H9 (cell line): ENCODE measurements at regions not wholly inside any gene's neighbourhood (a gene's known extent, or its start where the extent isn't known, plus 50 kb on each side); places are given as distances from the start of the nearest gene placed in this dataset.

Source experiments
- DNase-seq: peaks from one replicate; pipeline ENCODE4 v3.0.0-alpha.2; 2017
- H2AFZ ChIP-seq: one replicate; pipeline ENCODE4 v1.6.1; 2013; ENCODE audit warnings: mild to moderate bottlenecking, low read length, control low read depth, moderate library complexity
- H2AK5ac ChIP-seq: 2 replicates; pipeline ENCODE4 v1.6.1; 2013; ENCODE audit warnings: low read length, control low read depth, mixed read lengths; ENCODE audit not compliant: insufficient read length
- H2BK120ac ChIP-seq: one replicate; pipeline ENCODE4 v1.6.1; 2013; ENCODE audit warnings: low read depth, mild to moderate bottlenecking, low read length, control low read depth, inconsistent platforms; ENCODE audit not compliant: poor library complexity, severe bottlenecking
- H2BK12ac ChIP-seq: 2 replicates; pipeline ENCODE4 v1.6.1; 2013; ENCODE audit warnings: low read length, control low read depth, mixed read lengths, low read depth; ENCODE audit not compliant: insufficient read length
- H2BK15ac ChIP-seq: 2 replicates; pipeline ENCODE4 v1.6.1; 2013; ENCODE audit warnings: low read depth, low read length, control low read depth
- H2BK20ac ChIP-seq: one replicate; pipeline ENCODE4 v1.6.1; 2013; ENCODE audit warnings: low read depth, mild to moderate bottlenecking, low read length, control low read depth, inconsistent platforms; ENCODE audit not compliant: poor library complexity, severe bottlenecking
- H2BK5ac ChIP-seq: 2 replicates; pipeline ENCODE4 v1.6.1; 2013; ENCODE audit warnings: low read length, control low read depth, mixed read lengths; ENCODE audit not compliant: insufficient read length
- H3K14ac ChIP-seq: 2 replicates; pipeline ENCODE4 v1.6.1; 2013; ENCODE audit warnings: low read length, control low read depth; ENCODE audit not compliant: insufficient read depth
- H3K18ac ChIP-seq: 2 replicates; pipeline ENCODE4 v1.6.1; 2013; ENCODE audit warnings: low read depth, mild to moderate bottlenecking, mixed read lengths, low read length, control low read depth; ENCODE audit not compliant: insufficient read length
- H3K23ac ChIP-seq: 2 replicates; pipeline ENCODE4 v1.6.1; 2013; ENCODE audit warnings: low read length, control low read depth, mixed read lengths, low read depth; ENCODE audit not compliant: insufficient read length
- H3K23me2 ChIP-seq: 2 replicates; pipeline ENCODE4 v1.6.1; 2013; ENCODE audit warnings: low read depth, mild to moderate bottlenecking, mixed read lengths, low read length, control low read depth; ENCODE audit not compliant: insufficient read length, poor library complexity, severe bottlenecking
- H3K27ac ChIP-seq: 2 replicates; pipeline ENCODE4 v1.5.1; 2013; ENCODE audit warnings: low read length, control low read depth, mixed read lengths, low read depth; ENCODE audit not compliant: insufficient read length
- H3K27me3 ChIP-seq: 2 replicates; pipeline ENCODE4 v1.6.1; 2013; ENCODE audit warnings: low read length, control low read depth, inconsistent platforms; ENCODE audit not compliant: insufficient read depth
- H3K4ac ChIP-seq: 2 replicates; pipeline ENCODE4 v1.6.1; 2013; ENCODE audit warnings: low read depth, mild to moderate bottlenecking, control low read depth, inconsistent platforms, low read length, moderate library complexity
- H3K4me1 ChIP-seq: 2 replicates; pipeline ENCODE4 v1.6.1; 2013; ENCODE audit warnings: low read length, control low read depth, inconsistent platforms; ENCODE audit not compliant: insufficient read depth
- H3K4me2 ChIP-seq: 2 replicates; pipeline ENCODE4 v1.6.1; 2013; ENCODE audit warnings: low read length, control low read depth, mixed read lengths; ENCODE audit not compliant: insufficient read length, insufficient read depth
- H3K56ac ChIP-seq: 2 replicates; pipeline ENCODE4 v1.6.1; 2013; ENCODE audit warnings: low read depth, mild to moderate bottlenecking, mixed read lengths, low read length, control low read depth; ENCODE audit not compliant: insufficient read length
- H3K79me1 ChIP-seq: 2 replicates; pipeline ENCODE4 v1.6.1; 2013; ENCODE audit warnings: low read depth, mild to moderate bottlenecking, moderate library complexity, low read length, control low read depth, inconsistent platforms; ENCODE audit not compliant: insufficient read depth, poor library complexity, severe bottlenecking
- H3K79me2 ChIP-seq: 2 replicates; pipeline ENCODE4 v1.6.1; 2013; ENCODE audit warnings: low read length, control low read depth, inconsistent platforms; ENCODE audit not compliant: insufficient read depth
- H3K9ac ChIP-seq: 2 replicates; pipeline ENCODE4 v1.6.1; 2013; ENCODE audit warnings: low read length, control low read depth, mixed read lengths; ENCODE audit not compliant: insufficient read length; ENCODE audit errors: extremely low read depth
- H3K9me3 ChIP-seq: one replicate; pipeline ENCODE4 v1.6.1; 2013; ENCODE audit warnings: low read depth, low read length, inconsistent platforms; ENCODE audit not compliant: control insufficient read depth
- H3T11ph ChIP-seq: one replicate; pipeline ENCODE4 v1.6.1; 2013; ENCODE audit warnings: mild to moderate bottlenecking, low read length, control low read depth, inconsistent platforms
- H4K20me1 ChIP-seq: one replicate; pipeline ENCODE4 v1.6.1; 2013; ENCODE audit not compliant: control insufficient read depth, insufficient read length, insufficient read depth
- H4K5ac ChIP-seq: 2 replicates; pipeline ENCODE4 v1.6.1; 2013; ENCODE audit warnings: low read depth, mild to moderate bottlenecking, mixed read lengths, low read length, control low read depth; ENCODE audit not compliant: insufficient read length
- H4K8ac ChIP-seq: replicated peaks from 2 replicates; pipeline ENCODE4 v1.6.1; 2013; ENCODE audit warnings: low read length, control low read depth, mixed read lengths, low read depth; ENCODE audit not compliant: insufficient read length
- H4K91ac ChIP-seq: 2 replicates; pipeline ENCODE4 v1.6.1; 2013; ENCODE audit warnings: low read depth, mild to moderate bottlenecking, moderate library complexity, mixed read lengths, low read length, control low read depth; ENCODE audit not compliant: insufficient read length
- H3K27ac Mint-ChIP-seq, 3 experiments: 2 replicates in 2 of 3; 3 replicates in 1 of 3; pipeline ENCODE4 v1.8.0; 2020 to 2021; ENCODE audit warnings: mixed read lengths in 3 of 3, mild to moderate bottlenecking in 1 of 3, moderate library complexity in 1 of 3
- H3K27me3 Mint-ChIP-seq: 2 replicates; pipeline ENCODE4 v1.8.0; 2021; ENCODE audit warnings: low read depth, mild to moderate bottlenecking, moderate library complexity, mixed read lengths
- H3K36me3 Mint-ChIP-seq, 3 experiments: 2 replicates in 2 of 3; 3 replicates in 1 of 3; pipeline ENCODE4 v1.8.0; 2020 to 2021; ENCODE audit warnings: low read depth in 3 of 3, mixed read lengths in 3 of 3; ENCODE audit not compliant: insufficient read depth in 1 of 3
- H3K4me1 Mint-ChIP-seq, 2 experiments: 2 replicates each; pipeline ENCODE4 v1.8.0; 2020; ENCODE audit warnings: mixed read lengths in 2 of 2
- H3K4me3 Mint-ChIP-seq, 2 experiments: 2 replicates in 1 of 2; 3 replicates in 1 of 2; pipeline ENCODE4 v1.8.0; 2020 to 2021; ENCODE audit warnings: mild to moderate bottlenecking in 2 of 2, mixed read lengths in 2 of 2, moderate library complexity in 1 of 2
- H3K9me3 Mint-ChIP-seq, 2 experiments: 2 replicates in 1 of 2; 3 replicates in 1 of 2; pipeline ENCODE4 v1.8.0; 2020; ENCODE audit warnings: mild to moderate bottlenecking in 2 of 2, mixed read lengths in 2 of 2, moderate library complexity in 1 of 2
- CTCF ChIP-seq: fragments of 200-600 bp; sonication (generic); conservative IDR thresholded peaks from 3 replicates; pipeline ENCODE4 v1.8.0; 2021; ENCODE audit warnings: antibody characterized with exemption, mild to moderate bottlenecking
- WGBS: extraction: QIAGEN DNeasy Blood & Tissue Kit; methylation state at CpG from one replicate; pipeline ENCODE4 v1.1.7; 2013; ENCODE audit warnings: missing lambda C conversion rate, low lambda C conversion rate, mixed read lengths; ENCODE audit not compliant: insufficient read length; ENCODE audit errors: extremely low coverage; 5-methylcytosine and 5-hydroxymethylcytosine counted together

GRCh38 chr2:236903978-236904377, 181.7 kb upstream of the COPS8 start:
- H3K56ac ChIP-seq = no peak overlapping the region
- Mint-ChIP-seq H3K4me3 (no peak overlapping the region), H3K27me3 (peaks cover 10% of the 10 kb centered on the region), H3K27ac (no peak overlapping the region; a peak in 1 of 7 replicates), H3K9me3 (no peaks in the 10 kb centered on the region), H3K36me3 (no peaks in the 10 kb centered on the region), H3K4me1 (peaks cover 11 to 13% of the 10 kb centered on the region in 2 experiments)
- WGBS = no CpG with 5 or more reads among the region's 11 CpGs
- H3K9ac ChIP-seq = no peak overlapping the region
- H2BK15ac ChIP-seq = no peak overlapping the region
- no peak overlapping the region for H2BK5ac ChIP-seq
- no peaks in the 10 kb centered on the region for H3K79me2 ChIP-seq
- no peak overlapping the region for H3K14ac ChIP-seq
- H4K5ac ChIP-seq = no peak overlapping the region
- H4K20me1 ChIP-seq = no peaks in the 10 kb centered on the region
- no peak overlapping the region for H3K27ac ChIP-seq
- no peaks in the 10 kb centered on the region for H3K4me1 ChIP-seq
- H3K4me2 ChIP-seq = no peak overlapping the region
- no peaks in the 10 kb centered on the region for H3K23me2 ChIP-seq
- no peak overlapping the region for H4K8ac ChIP-seq
- no peak overlapping the region for H3K4ac ChIP-seq
- no peak overlapping the region for H4K91ac ChIP-seq
- H2AFZ ChIP-seq = no peak overlapping the region
- no peaks in the 10 kb centered on the region for H3K9me3 ChIP-seq
- H2BK12ac ChIP-seq = no peak overlapping the region
- no peak overlapping the region for H2BK120ac ChIP-seq
- TF ChIP-seq CTCF = no peak
- H2AK5ac ChIP-seq = no peak overlapping the region
- H3T11ph ChIP-seq = no peak overlapping the region
- H2BK20ac ChIP-seq = no peak overlapping the region
- no peak overlapping the region for H3K18ac ChIP-seq
- no peaks in the 10 kb centered on the region for H3K27me3 ChIP-seq
- no peak overlapping the region for H3K23ac ChIP-seq
- no peaks in the 10 kb centered on the region for H3K79me1 ChIP-seq
- no peak for DNase-seq
